EH (cell line): ENCODE measurements at regions not wholly inside any gene's neighbourhood (a gene's known extent, or its start where the extent isn't known, plus 50 kb on each side); places are given as distances from the start of the nearest gene placed in this dataset.
A peak's percentile ranks its signal among the peaks of the same experiment; 100 is the strongest.
"Not testable (repeated sequence)": the region's sequence is repeated elsewhere in the genome, so short reads cannot be mapped to it uniquely, and the experiment has no call there.

ENCODE experiments used
- DNase-seq: peaks from one replicate; pipeline ENCODE4 v3.0.0-alpha.2; 2015; ENCODE audit warnings: low read depth

GRCh38 chr1:217921126-217921904 lies 290.2 kb downstream of the SPATA17 start:
- no peak for DNase-seq

GRCh38 chr1:217924924-217925323 lies 293.8 kb downstream of the SPATA17 start:
- no peak for DNase-seq

DNA sequence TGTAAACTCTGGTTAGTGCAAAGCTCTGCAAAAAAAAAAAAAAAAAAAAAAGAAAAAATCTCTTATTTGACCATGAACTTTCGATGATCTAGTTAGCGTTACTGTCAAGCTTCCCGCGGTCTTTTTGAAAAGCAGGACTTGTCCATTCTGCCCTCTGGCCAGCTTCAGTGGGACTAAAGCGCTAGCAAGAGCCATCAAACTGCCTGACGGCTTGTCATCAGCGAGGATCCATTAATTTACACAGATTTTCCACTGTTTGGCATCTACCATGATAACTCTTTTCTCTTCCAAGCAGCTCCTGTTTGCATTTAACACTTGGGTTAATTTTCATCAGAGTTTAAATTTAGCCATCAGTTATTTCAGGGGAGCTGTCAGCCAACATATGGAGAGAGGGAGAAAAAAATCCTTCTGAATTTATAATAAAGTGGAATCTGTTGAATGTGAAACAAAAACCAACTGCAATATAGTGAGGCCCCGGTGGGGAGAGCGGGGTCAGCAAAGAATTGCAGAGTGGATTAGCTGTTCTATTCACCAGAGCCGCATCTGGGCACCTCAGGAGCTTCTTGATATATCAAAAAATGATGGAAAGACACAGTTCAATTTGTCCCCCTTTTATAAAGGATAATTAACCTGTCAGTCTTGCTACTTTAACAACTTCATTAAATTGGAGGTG lies 298.2 kb downstream of the SPATA17 start:
- no peak for DNase-seq

- DNase-seq = peak; percentile 5
These were observed 312.2 kb downstream of the SPATA17 start for GRCh38 chr1:217943361-217943760.

DNA sequence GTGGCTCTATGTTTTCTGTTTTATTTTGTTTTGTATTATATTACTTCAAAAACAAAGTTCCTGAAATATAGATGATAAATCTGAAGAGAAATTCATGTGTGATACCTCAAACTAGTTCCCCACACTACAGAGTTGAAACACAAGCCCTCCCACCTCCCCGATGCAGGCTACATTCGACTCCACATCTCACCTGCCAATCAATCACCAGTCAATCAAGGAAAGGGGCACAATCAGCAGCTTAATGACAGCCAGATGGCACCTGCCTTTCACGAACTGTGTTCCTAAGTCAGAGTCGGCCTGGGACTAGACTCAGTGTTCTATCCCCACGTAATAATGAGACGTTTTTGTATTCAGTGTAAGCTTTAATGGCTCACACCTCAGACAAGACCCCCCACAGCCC lies 313.4 kb downstream of the SPATA17 start:
- DNase-seq = no peak

DNA sequence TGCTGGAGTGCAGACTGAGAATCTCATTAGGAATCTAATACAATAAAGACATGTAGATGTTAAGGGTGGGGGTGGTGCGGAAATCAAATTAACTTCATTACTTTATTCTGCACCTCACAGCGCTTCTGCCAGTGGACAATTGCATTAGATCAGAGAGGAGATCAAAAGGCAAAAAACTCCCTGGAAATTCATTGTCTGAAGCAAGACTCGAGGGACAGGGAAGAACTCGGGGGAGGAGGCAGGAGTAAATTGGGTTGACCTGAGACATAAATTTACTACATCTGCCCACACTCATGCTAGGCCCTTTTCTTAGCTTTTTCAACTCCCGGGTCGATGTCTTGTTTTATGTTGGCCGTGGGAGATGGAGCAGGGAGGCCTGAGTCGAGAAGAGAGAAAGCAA lies 315.4 kb downstream of the SPATA17 start:
- no peak for DNase-seq

GRCh38 chr1:217948741-217949140 lies 317.6 kb downstream of the SPATA17 start:
- DNase-seq = no peak

GRCh38 chr1:217953330-217953729 lies 322.2 kb downstream of the SPATA17 start:
- no peak for DNase-seq

DNA sequence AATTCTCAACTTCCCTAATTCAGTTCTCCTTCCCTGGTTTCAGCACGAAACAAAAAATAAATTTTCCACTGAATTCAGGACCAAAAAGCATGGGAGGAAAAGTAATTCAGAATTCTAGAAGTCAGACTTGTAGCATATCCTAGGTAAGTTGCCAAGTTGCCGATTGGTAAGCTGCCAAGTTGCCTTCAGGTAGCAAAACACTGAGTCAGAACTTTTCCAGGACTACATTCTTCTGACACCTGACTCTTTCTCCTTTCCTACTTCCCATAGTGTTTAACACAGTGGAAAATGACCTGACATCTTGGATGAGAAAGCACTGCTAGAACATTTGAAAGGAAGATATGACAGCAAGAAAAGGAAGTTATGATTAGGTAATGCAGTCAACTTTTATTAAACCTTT lies 322.8 kb downstream of the SPATA17 start:
- DNase-seq = no peak

GRCh38 chr1:217955723-217956122 lies 324.6 kb downstream of the SPATA17 start:
- no peak for DNase-seq

DNA sequence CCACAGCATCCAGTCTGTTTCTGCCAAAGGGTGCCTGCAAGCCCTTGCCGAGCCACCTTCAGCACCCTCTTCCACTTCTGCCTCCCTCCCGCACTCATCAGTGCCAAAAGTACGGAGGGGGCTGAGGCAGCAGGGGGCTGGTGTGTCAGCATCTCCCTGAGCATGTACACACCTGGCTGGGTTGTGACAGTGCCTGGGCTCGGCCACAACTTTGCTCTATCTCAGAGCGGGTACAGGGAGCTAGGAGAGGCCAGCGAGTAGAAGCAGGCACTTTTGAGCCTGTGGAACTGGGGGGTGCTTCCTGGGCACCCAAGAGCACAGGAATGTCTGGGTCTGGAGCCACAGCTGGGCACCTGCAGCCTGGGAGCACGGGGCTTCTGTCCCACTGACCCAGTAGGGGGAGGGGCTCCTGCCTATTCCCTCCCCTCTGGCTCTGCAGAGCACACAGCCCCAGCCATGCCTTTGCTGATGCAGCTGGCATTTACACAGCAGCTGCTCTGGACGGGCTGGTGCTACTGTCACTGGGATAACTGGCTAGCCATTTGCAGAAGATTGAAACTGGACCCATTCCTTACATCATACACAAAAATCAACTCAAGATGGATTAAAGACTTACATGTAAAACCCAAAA lies 319.8 kb upstream of the RRP15 start:
- no peak for DNase-seq

- DNase-seq = no peak
These were observed 317.0 kb upstream of the RRP15 start for GRCh38 chr1:217968085-217968484.

GRCh38 chr1:217969428-217969827 lies 315.7 kb upstream of the RRP15 start:
- DNase-seq = no peak

- no peak for DNase-seq
These were observed 307.1 kb upstream of the RRP15 start for GRCh38 chr1:217977943-217978342.

DNA sequence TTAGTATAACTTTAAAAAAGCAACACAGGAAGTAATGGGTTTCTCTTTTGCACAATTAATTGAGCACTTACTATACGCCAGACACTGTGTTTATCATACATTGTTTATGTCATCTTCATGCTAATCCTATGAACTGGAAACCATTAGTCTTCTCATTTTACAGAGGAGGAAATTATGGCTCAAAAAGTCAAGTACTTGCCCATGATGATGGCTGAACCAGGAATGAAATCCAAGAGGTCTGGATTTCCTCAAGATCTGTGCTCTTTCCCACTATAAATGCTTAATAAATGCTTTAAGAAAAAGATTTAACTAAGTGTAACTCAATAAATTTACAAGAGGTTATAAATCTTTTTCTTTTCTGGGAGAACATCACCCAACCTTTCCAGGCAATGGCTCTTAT lies 303.7 kb upstream of the RRP15 start:
- DNase-seq = no peak

DNA sequence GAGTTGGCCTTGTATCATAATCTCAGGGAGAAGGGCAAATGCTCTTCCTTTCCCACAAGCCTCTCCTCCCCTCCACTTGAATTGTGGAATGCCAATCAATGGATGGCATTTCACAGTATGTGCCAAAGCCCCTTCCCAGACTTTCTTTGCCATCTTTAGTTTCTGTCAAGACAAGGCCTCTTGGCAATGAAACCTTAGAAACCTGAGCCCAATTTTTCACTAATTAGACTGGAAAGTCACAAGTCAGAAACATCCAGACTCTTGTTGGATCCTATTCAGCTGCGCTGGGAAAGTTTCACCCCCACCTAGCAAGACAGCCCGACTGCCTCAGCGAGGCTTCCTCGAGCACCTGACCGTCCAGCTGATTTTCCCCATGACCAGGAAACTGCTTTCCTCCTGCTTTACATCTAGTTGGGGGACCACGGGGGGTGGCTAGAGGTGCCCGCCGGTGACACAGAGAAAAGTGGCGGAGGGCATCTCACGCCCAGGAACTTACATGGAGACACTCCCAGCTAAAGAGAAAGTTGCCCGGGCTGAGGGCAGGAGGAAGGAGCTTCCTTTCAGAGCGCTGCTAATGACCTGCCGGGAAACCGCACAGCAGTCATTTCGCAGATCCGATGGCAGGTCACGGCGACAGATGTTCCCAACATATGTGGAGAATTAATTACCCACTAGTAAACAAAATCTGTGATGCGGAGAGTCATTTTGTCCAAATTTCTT lies 302.6 kb upstream of the RRP15 start:
- DNase-seq = no peak

- DNase-seq = no peak
These were observed 302.1 kb upstream of the RRP15 start for GRCh38 chr1:217983051-217983375.

- no peak for DNase-seq
These were observed 299.5 kb upstream of the RRP15 start for GRCh38 chr1:217985641-217986040.

- no peak for DNase-seq
These were observed 295.6 kb upstream of the RRP15 start for GRCh38 chr1:217989510-217989909.

DNA sequence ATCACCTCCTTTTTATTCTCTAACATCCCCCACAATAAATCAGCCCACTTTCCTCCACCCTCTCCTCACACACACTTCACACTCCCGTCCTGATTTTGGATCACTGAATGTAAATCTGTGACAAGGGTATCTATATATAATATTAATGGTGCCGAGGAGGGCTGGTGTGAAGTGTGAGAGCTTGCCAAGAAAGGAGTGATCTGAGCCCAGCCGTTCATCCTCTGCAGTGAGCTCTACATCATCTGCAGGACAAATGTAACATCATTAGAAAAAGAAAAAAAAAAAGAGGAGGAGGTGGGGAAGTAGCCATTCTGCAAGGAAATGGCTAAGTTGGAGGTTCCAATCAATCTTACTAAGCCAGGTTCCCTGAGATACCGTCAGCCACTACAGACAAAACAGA lies 291.7 kb upstream of the RRP15 start:
- DNase-seq = no peak

DNA sequence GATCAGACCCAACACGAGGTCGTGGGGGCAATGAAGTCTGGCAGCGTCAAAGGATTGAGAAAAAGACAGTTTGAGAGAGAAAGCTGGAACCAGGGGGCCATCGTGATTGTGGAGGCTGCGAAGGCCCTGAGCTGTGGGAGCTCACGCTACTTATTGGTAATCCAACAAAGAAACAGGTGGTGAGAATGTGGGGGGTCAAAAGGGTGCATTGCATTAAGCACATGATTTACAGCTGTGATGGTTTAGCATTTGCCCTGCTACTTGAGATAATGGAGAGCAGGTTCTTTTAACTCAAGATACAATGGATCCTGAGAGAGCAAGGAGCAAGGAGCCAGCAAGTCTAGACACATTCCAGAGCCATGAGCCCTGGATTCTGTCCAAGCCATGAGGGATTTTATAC lies 276.8 kb upstream of the RRP15 start:
- peak; percentile 1 for DNase-seq

DNA sequence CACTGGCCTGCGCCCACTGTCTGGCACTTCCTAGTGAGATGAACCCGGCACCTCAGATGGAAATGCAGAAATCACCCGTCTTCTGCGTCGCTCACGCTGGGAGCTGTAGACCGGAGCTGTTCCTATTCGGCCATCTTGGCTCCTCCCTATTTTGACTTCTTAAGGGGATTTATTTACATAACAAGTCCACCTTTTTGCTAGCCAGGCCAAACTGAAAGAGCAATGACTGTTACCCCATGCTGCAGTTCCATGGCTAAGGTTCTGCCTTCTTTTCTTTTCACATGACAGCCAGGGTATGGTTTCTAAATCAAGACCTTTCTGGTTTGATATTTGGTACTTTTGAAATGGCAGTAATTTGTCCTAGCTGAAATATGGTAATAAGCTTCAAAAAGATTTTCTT lies 270.0 kb upstream of the RRP15 start:
- DNase-seq = not testable (repeated sequence)

- DNase-seq = no peak
These were observed 260.8 kb upstream of the RRP15 start for GRCh38 chr1:218024211-218024720.
